HFF-Myc (cell line): ENCODE measurements at regions not wholly inside any gene's neighbourhood (a gene's known extent, or its start where the extent isn't known, plus 50 kb on each side); places are given as distances from the start of the nearest gene placed in this dataset.

ENCODE experiments used
- DNase-seq: peaks from one replicate; pipeline ENCODE4 v3.0.0-alpha.2; 2011; ENCODE audit warnings: low read depth; ENCODE audit errors: extremely low read depth
- H3K4me3 ChIP-seq: replicated peaks from 2 replicates; pipeline ENCODE4 v1.5.1; 2011; ENCODE audit warnings: low read depth, mild to moderate bottlenecking, control low read depth, low read length
- TF ChIP-seq, protein P1 (sequence below): IDR thresholded peaks from 2 replicates; pipeline ENCODE4 v1.5.1; 2012; ENCODE audit warnings: mild to moderate bottlenecking, low read depth, low read length, control low read depth; ENCODE audit errors: missing control alignments

DNA sequence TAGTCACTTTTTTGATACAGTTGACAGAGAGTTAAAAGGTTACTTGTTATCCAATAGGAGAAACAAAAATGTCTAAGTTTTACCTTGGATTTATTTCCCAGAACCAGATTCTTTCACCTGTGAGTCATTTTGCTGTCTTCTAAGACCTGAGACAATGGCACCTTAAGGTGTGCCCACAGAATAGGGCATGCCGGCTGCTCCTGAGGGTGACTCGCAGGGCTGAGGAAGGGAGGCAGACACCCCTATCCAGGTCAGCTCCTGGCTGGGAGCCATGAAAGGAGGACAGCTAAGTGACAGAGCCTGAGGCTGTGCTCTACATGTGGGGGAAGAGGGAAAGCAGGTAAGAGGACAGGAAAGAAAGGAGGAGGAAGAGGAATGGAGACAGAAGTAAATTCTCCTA lies 67.8 kb downstream of the RASSF10 start:
- TF ChIP-seq, protein P1, sequence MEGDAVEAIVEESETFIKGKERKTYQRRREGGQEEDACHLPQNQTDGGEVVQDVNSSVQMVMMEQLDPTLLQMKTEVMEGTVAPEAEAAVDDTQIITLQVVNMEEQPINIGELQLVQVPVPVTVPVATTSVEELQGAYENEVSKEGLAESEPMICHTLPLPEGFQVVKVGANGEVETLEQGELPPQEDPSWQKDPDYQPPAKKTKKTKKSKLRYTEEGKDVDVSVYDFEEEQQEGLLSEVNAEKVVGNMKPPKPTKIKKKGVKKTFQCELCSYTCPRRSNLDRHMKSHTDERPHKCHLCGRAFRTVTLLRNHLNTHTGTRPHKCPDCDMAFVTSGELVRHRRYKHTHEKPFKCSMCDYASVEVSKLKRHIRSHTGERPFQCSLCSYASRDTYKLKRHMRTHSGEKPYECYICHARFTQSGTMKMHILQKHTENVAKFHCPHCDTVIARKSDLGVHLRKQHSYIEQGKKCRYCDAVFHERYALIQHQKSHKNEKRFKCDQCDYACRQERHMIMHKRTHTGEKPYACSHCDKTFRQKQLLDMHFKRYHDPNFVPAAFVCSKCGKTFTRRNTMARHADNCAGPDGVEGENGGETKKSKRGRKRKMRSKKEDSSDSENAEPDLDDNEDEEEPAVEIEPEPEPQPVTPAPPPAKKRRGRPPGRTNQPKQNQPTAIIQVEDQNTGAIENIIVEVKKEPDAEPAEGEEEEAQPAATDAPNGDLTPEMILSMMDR = no peak
- H3K4me3 ChIP-seq = no peak overlapping the region
- no peak for DNase-seq

DNA sequence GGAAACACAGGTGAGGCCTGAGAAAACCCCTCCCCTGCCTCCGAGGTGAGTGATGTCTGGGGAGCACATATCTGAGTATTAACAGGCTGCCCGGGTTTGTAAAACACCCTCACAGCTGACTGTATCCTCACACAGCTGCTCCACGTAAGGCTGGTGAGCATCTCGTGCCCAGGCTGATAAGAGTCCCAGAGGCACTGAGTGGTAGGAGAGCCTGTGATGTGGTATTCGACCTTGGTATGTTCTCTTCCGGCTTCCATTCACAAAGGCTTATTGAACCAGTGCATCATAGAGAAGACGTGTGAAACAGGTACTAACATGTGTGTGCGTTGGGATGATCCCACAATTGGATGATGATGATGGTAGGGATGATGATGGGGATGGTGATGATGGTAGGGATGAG lies 71.7 kb downstream of the RASSF10 start:
- TF ChIP-seq, protein P1 = no peak
- no peak for DNase-seq
- H3K4me3 ChIP-seq = no peak overlapping the region

DNA sequence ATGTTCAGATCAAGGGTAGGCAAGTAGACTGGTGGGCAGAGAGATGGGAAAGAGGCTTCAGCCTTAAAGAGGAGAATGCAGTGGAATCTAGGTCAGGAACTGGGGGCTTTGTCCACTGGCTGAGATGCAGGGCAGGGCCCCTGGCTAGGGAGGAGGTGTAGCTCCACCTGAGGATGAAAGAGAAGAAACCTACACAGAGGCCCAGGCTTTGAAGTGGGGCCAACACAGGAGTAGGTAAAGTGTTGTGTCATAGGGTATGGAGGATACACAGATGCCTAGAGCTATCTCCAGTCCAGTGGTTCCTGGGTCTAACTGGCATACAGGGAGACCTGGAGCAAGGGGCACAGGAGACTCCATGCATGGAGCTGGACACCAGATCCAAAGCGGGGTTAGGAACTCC lies 73.5 kb downstream of the RASSF10 start:
- no peak for DNase-seq
- no peak overlapping the region for H3K4me3 ChIP-seq
- TF ChIP-seq, protein P1 = no peak

DNA sequence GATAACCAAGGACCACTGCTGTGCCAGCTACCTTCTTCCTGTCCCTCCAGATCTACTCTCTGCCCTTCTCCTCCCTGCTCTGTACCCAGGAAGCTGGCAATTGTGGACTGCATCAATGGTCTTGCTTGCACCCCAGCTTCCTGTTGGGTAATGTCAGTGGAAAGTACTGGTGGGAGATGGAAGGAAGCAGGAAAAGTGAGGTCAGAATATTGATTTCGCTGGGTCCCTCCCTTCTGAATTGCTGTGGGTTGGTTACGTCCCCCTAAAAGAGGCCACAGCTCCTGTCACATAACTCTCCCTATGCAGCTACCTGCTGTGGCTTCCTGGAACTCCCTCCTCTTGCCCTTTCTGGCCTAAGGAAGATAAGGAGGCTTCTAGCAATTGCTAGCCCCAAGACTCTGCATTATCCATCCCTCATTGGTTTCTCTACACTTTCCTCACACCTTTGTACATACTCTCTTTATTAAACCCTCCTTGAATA lies 81.2 kb downstream of the RASSF10 start:
- DNase-seq = no peak
- H3K4me3 ChIP-seq = no peak overlapping the region
- TF ChIP-seq, protein P1 = no peak

DNA sequence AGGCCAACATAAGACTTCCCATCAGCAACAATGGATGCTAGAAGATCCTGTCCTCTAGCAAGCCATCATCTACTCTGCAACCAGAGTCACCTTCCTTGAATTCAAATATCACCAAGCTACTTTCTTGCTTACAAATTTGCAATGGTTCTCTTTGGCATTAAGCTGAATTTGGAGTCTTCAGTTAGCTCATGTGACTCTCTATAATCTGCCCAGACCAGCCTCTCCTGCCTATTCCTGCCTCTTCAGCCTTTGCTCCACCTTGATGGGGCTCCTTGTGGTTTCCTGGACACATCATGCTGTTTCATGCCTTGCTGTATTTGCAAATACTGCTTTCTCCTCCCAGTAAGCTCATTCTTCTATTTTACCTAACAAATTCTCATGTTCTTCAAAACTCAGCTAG lies 82.3 kb downstream of the RASSF10 start:
- TF ChIP-seq, protein P1 = no peak
- no peak overlapping the region for H3K4me3 ChIP-seq
- no peak for DNase-seq

DNA sequence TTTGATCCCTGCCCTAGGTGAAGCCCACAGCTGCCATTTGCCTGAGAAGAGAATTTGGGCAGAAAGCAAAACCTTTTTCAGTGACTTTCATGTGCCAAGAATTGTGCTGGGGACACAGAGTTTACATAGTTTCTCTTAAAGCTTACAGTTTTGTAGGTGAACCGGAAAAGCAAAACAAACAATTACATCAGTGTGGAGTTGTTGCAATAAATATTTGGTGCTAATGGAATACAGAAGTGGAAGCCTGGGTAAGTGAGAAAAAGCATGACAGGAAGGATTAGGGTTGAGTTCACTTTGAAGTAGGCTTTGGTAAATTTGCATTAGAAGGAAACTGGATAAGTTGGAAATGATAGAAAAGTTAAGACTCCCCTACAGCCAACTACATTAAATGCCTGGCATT lies 82.7 kb downstream of the RASSF10 start:
- no peak for DNase-seq
- no peak overlapping the region for H3K4me3 ChIP-seq
- TF ChIP-seq, protein P1 = no peak

DNA sequence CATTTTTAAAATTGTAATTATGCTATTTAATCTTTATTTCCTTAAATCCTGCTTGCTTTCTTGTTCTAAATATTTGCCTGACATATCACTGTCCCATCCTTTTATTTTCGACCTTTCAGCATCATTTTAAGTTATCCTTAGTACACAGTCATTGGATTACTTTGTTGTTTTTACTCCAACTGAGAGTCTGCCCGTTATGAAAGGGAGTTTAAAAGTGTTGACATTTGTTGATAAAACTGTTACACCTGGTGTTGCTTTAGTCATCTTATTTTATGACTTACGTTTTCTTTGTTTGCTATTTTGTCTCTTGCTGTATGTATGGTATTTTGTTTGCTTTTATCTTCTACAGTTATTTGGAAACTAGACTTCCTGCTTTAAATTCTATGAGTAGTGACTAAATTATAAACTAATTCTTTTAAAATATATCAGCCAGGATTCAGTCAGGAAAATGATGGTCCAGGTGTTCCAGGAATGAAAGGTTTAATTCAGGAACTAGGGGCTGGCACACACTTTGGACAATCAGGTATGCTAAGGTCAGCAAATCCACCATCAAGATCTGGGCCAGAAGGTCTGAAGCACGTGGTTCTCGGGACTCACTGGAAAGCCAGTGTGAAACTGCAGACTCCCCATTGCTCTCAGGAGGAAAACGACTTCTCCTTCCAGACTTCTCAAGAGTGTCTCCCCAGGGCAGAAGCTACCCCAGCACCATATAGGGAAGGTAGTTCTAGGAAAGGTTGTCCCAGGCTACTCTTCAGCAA lies 86.0 kb downstream of the RASSF10 start:
- no peak overlapping the region for H3K4me3 ChIP-seq
- TF ChIP-seq, protein P1 = no peak
- DNase-seq = no peak
